DND-41 (cell line): ENCODE measurements at regions not wholly inside any gene's neighbourhood (a gene's known extent, or its start where the extent isn't known, plus 50 kb on each side); places are given as distances from the start of the nearest gene placed in this dataset.

Source experiments
- ATAC-seq: fragments of 200-7000 bp; cut with Tn5 transposase; 3 replicates; pipeline ENCODE4 v1.9.1; 2021; ENCODE audit warnings: low read depth; ENCODE audit not compliant: insufficient read depth
- DNase-seq: peaks from one replicate; pipeline ENCODE4 v3.0.0-alpha.2; 2020
- H2AFZ ChIP-seq: 2 replicates; pipeline ENCODE4 v1.6.0; 2012; ENCODE audit warnings: low read depth, low read length
- H3K27ac ChIP-seq: 2 replicates; pipeline ENCODE4 v1.5.1; 2012; ENCODE audit warnings: low read length, inconsistent platforms
- H3K27me3 ChIP-seq: fragments of 200-600 bp; sonication (generic); 2 replicates; pipeline ENCODE4 v1.6.0; 2012; ENCODE audit warnings: low read length, mild to moderate bottlenecking, inconsistent platforms; ENCODE audit not compliant: insufficient read depth, poor library complexity
- H3K36me3 ChIP-seq: 2 replicates; pipeline ENCODE4 v1.5.1; 2012; ENCODE audit warnings: low read length, inconsistent platforms; ENCODE audit not compliant: insufficient read depth
- H3K4me1 ChIP-seq: 2 replicates; pipeline ENCODE4 v1.5.1; 2012; ENCODE audit warnings: mild to moderate bottlenecking, low read length; ENCODE audit not compliant: insufficient read depth
- H3K4me2 ChIP-seq: 2 replicates; pipeline ENCODE4 v1.6.0; 2012; ENCODE audit warnings: mild to moderate bottlenecking, moderate library complexity, low read length, inconsistent platforms; ENCODE audit not compliant: insufficient read depth
- H3K4me3 ChIP-seq, 2 experiments: fragments of 200-600 bp in 1 of 2; shearing (Covaris generic) in 1 of 2; 2 replicates each; pipeline ENCODE4 v1.5.1; 2012 to 2016; ENCODE audit warnings: inconsistent platforms in 2 of 2, low read length in 2 of 2, mild to moderate bottlenecking in 2 of 2, low read depth in 1 of 2, moderate library complexity in 1 of 2
- H3K79me2 ChIP-seq: 2 replicates; pipeline ENCODE4 v1.6.0; 2012; ENCODE audit warnings: low read length, inconsistent platforms; ENCODE audit not compliant: insufficient read depth
- H3K9ac ChIP-seq: 2 replicates; pipeline ENCODE4 v1.6.0; 2012; ENCODE audit warnings: low read depth, mild to moderate bottlenecking, inconsistent platforms, low read length, moderate library complexity
- H3K9me3 ChIP-seq: 2 replicates; pipeline ENCODE4 v1.5.1; 2012; ENCODE audit warnings: low read length, moderate library complexity, mild to moderate bottlenecking, inconsistent platforms; ENCODE audit not compliant: insufficient read depth, severe bottlenecking
- H4K20me1 ChIP-seq: 2 replicates; pipeline ENCODE4 v1.6.0; 2012; ENCODE audit warnings: low read length; ENCODE audit not compliant: insufficient read depth
- CTCF ChIP-seq: IDR thresholded peaks from 2 replicates; pipeline ENCODE4 v1.5.1; 2012; ENCODE audit warnings: borderline replicate concordance, low read length, moderate library complexity, mild to moderate bottlenecking; ENCODE audit not compliant: poor library complexity, severe bottlenecking; ENCODE audit errors: extremely low read depth
- EZH2 ChIP-seq: IDR thresholded peaks from 3 replicates; pipeline ENCODE4 v1.6.1; 2012; ENCODE audit warnings: borderline replicate concordance, low read depth, mild to moderate bottlenecking, moderate library complexity, low read length, inconsistent platforms; ENCODE audit not compliant: severe bottlenecking

GRCh38 chr4:171727185-171727584 lies 86.0 kb upstream of the GALNTL6 start:
- Histone ChIP-seq H3K79me2 (no peaks in the 10 kb centered on the region), H2AFZ (no peak overlapping the region), H3K36me3 (no peaks in the 10 kb centered on the region), H3K4me1 (no peaks in the 10 kb centered on the region), H3K9me3 (no peaks in the 10 kb centered on the region), H3K4me3 (no peak overlapping the region), H4K20me1 (no peaks in the 10 kb centered on the region), H3K4me2 (no peak overlapping the region), H3K27me3 (no peaks in the 10 kb centered on the region), H3K9ac (no peak overlapping the region), H3K27ac (no peak overlapping the region)
- no peak for TF ChIP-seq CTCF
- TF ChIP-seq EZH2 = no peak
- ATAC-seq (no peak), DNase-seq (no peak)

GRCh38 chr4:171721937-171722336 lies 91.3 kb upstream of the GALNTL6 start:
- H3K4me3 ChIP-seq = no peak overlapping the region
- DNase-seq (no peak), ATAC-seq (no peak)
- H3K36me3 ChIP-seq = no peaks in the 10 kb centered on the region
- H4K20me1 ChIP-seq = no peaks in the 10 kb centered on the region
- H3K4me1 ChIP-seq = no peaks in the 10 kb centered on the region
- H3K27ac ChIP-seq = no peak overlapping the region
- TF ChIP-seq EZH2 (no peak), CTCF (no peak)
- H3K9me3 ChIP-seq = no peaks in the 10 kb centered on the region
- H3K4me2 ChIP-seq = no peak overlapping the region
- no peak overlapping the region for H2AFZ ChIP-seq
- H3K79me2 ChIP-seq = no peaks in the 10 kb centered on the region
- H3K9ac ChIP-seq = no peak overlapping the region
- H3K27me3 ChIP-seq = no peaks in the 10 kb centered on the region

- H3K27ac ChIP-seq = no peak overlapping the region
- H3K4me1 ChIP-seq = no peaks in the 10 kb centered on the region
- H3K36me3 ChIP-seq = no peaks in the 10 kb centered on the region
- TF ChIP-seq EZH2 (no peak), CTCF (no peak)
- ATAC-seq (no peak), DNase-seq (no peak)
- H2AFZ ChIP-seq = no peak overlapping the region
- H3K79me2 ChIP-seq = no peaks in the 10 kb centered on the region
- no peaks in the 10 kb centered on the region for H4K20me1 ChIP-seq
- H3K9ac ChIP-seq = no peak overlapping the region
- H3K4me3 ChIP-seq = no peak overlapping the region
- H3K4me2 ChIP-seq = no peak overlapping the region
- H3K9me3 ChIP-seq = peaks cover 6% of the 10 kb centered on the region
- no peaks in the 10 kb centered on the region for H3K27me3 ChIP-seq
Measured at GRCh38 chr4:171719691-171720090, 93.5 kb upstream of the GALNTL6 start.

- DNase-seq (no peak), ATAC-seq (no peak)
- no peaks in the 10 kb centered on the region for H3K79me2 ChIP-seq
- no peak overlapping the region for H3K4me3 ChIP-seq
- no peak overlapping the region for H3K4me2 ChIP-seq
- TF ChIP-seq CTCF (no peak), EZH2 (no peak)
- H3K9me3 ChIP-seq = peaks cover 7% of the 10 kb centered on the region
- H3K27me3 ChIP-seq = no peaks in the 10 kb centered on the region
- no peak overlapping the region for H2AFZ ChIP-seq
- H3K27ac ChIP-seq = no peak overlapping the region
- no peaks in the 10 kb centered on the region for H3K36me3 ChIP-seq
- no peaks in the 10 kb centered on the region for H4K20me1 ChIP-seq
- H3K9ac ChIP-seq = no peak overlapping the region
- H3K4me1 ChIP-seq = no peaks in the 10 kb centered on the region
Measured at GRCh38 chr4:171718665-171719064, 94.5 kb upstream of the GALNTL6 start.
